Hindlimb muscle (tissue), 1 donor: ENCODE measurements at regions not wholly inside any gene's neighbourhood (a gene's known extent, or its start where the extent isn't known, plus 50 kb on each side); places are given as distances from the start of the nearest gene placed in this dataset.

Experiments used
- DNase-seq: peaks from one replicate; pipeline ENCODE4 v3.0.0-alpha.2; 2013

- DNase-seq = no peak
Measured at GRCh38 chr2:54392555-54393324, 63.4 kb upstream of the SPTBN1 start.

GRCh38 chr2:54394392-54394791 lies 61.7 kb upstream of the SPTBN1 start:
- DNase-seq = no peak

- no peak for DNase-seq
Measured at GRCh38 chr2:54396107-54396506, 60.0 kb upstream of the SPTBN1 start.

GRCh38 chr2:54396798-54397197 lies 59.3 kb upstream of the SPTBN1 start:
- DNase-seq = no peak

- DNase-seq = no peak
Measured at GRCh38 chr2:54397426-54397825, 58.7 kb upstream of the SPTBN1 start.

GRCh38 chr2:54401554-54401953 lies 54.6 kb upstream of the SPTBN1 start:
- no peak for DNase-seq

- no peak for DNase-seq
Measured at GRCh38 chr2:54402350-54402749, 53.8 kb upstream of the SPTBN1 start.

GRCh38 chr2:54403512-54404238 lies 52.5 kb upstream of the SPTBN1 start:
- no peak for DNase-seq

GRCh38 chr2:54404270-54404669 lies 51.9 kb upstream of the SPTBN1 start:
- DNase-seq = no peak

GRCh38 chr2:54406031-54406430 lies 50.1 kb upstream of the SPTBN1 start:
- no peak for DNase-seq
